DND-41 (cell line): ENCODE measurements at regions not wholly inside any gene's neighbourhood (a gene's known extent, or its start where the extent isn't known, plus 50 kb on each side); places are given as distances from the start of the nearest gene placed in this dataset.

ENCODE experiments used
- ATAC-seq: fragments of 200-7000 bp; cut with Tn5 transposase; 3 replicates; pipeline ENCODE4 v1.9.1; 2021; ENCODE audit warnings: low read depth; ENCODE audit not compliant: insufficient read depth
- DNase-seq: peaks from one replicate; pipeline ENCODE4 v3.0.0-alpha.2; 2020
- H2AFZ ChIP-seq: 2 replicates; pipeline ENCODE4 v1.6.0; 2012; ENCODE audit warnings: low read depth, low read length
- H3K27ac ChIP-seq: 2 replicates; pipeline ENCODE4 v1.5.1; 2012; ENCODE audit warnings: low read length, inconsistent platforms
- H3K27me3 ChIP-seq: fragments of 200-600 bp; sonication (generic); 2 replicates; pipeline ENCODE4 v1.6.0; 2012; ENCODE audit warnings: low read length, mild to moderate bottlenecking, inconsistent platforms; ENCODE audit not compliant: insufficient read depth, poor library complexity
- H3K36me3 ChIP-seq: 2 replicates; pipeline ENCODE4 v1.5.1; 2012; ENCODE audit warnings: low read length, inconsistent platforms; ENCODE audit not compliant: insufficient read depth
- H3K4me1 ChIP-seq: 2 replicates; pipeline ENCODE4 v1.5.1; 2012; ENCODE audit warnings: mild to moderate bottlenecking, low read length; ENCODE audit not compliant: insufficient read depth
- H3K4me2 ChIP-seq: 2 replicates; pipeline ENCODE4 v1.6.0; 2012; ENCODE audit warnings: mild to moderate bottlenecking, moderate library complexity, low read length, inconsistent platforms; ENCODE audit not compliant: insufficient read depth
- H3K4me3 ChIP-seq, 2 experiments: fragments of 200-600 bp in 1 of 2; shearing (Covaris generic) in 1 of 2; 2 replicates each; pipeline ENCODE4 v1.5.1; 2012 to 2016; ENCODE audit warnings: inconsistent platforms in 2 of 2, low read length in 2 of 2, mild to moderate bottlenecking in 2 of 2, low read depth in 1 of 2, moderate library complexity in 1 of 2
- H3K79me2 ChIP-seq: 2 replicates; pipeline ENCODE4 v1.6.0; 2012; ENCODE audit warnings: low read length, inconsistent platforms; ENCODE audit not compliant: insufficient read depth
- H3K9ac ChIP-seq: 2 replicates; pipeline ENCODE4 v1.6.0; 2012; ENCODE audit warnings: low read depth, mild to moderate bottlenecking, inconsistent platforms, low read length, moderate library complexity
- H3K9me3 ChIP-seq: 2 replicates; pipeline ENCODE4 v1.5.1; 2012; ENCODE audit warnings: low read length, moderate library complexity, mild to moderate bottlenecking, inconsistent platforms; ENCODE audit not compliant: insufficient read depth, severe bottlenecking
- H4K20me1 ChIP-seq: 2 replicates; pipeline ENCODE4 v1.6.0; 2012; ENCODE audit warnings: low read length; ENCODE audit not compliant: insufficient read depth
- EZH2 ChIP-seq: IDR thresholded peaks from 3 replicates; pipeline ENCODE4 v1.6.1; 2012; ENCODE audit warnings: borderline replicate concordance, low read depth, mild to moderate bottlenecking, moderate library complexity, low read length, inconsistent platforms; ENCODE audit not compliant: severe bottlenecking
- TF ChIP-seq, protein P1 (sequence below): IDR thresholded peaks from 2 replicates; pipeline ENCODE4 v1.5.1; 2012; ENCODE audit warnings: borderline replicate concordance, low read length, moderate library complexity, mild to moderate bottlenecking; ENCODE audit not compliant: poor library complexity, severe bottlenecking; ENCODE audit errors: extremely low read depth

GRCh38 chr7:40979296-40979695 lies 723.6 kb downstream of the INHBA start:
- TF ChIP-seq EZH2: no peak
- TF ChIP-seq, protein P1, sequence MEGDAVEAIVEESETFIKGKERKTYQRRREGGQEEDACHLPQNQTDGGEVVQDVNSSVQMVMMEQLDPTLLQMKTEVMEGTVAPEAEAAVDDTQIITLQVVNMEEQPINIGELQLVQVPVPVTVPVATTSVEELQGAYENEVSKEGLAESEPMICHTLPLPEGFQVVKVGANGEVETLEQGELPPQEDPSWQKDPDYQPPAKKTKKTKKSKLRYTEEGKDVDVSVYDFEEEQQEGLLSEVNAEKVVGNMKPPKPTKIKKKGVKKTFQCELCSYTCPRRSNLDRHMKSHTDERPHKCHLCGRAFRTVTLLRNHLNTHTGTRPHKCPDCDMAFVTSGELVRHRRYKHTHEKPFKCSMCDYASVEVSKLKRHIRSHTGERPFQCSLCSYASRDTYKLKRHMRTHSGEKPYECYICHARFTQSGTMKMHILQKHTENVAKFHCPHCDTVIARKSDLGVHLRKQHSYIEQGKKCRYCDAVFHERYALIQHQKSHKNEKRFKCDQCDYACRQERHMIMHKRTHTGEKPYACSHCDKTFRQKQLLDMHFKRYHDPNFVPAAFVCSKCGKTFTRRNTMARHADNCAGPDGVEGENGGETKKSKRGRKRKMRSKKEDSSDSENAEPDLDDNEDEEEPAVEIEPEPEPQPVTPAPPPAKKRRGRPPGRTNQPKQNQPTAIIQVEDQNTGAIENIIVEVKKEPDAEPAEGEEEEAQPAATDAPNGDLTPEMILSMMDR: no peak
- no peak overlapping the region for H3K27ac ChIP-seq
- H3K4me2 ChIP-seq: no peak overlapping the region
- no peaks in the 10 kb centered on the region for H4K20me1 ChIP-seq
- no peak overlapping the region for H3K9ac ChIP-seq
- H3K36me3 ChIP-seq: no peaks in the 10 kb centered on the region
- H3K27me3 ChIP-seq: no peaks in the 10 kb centered on the region
- DNase-seq (no peak), ATAC-seq (no peak)
- H2AFZ ChIP-seq: no peak overlapping the region
- no peak overlapping the region for H3K4me3 ChIP-seq
- no peaks in the 10 kb centered on the region for H3K4me1 ChIP-seq
- H3K9me3 ChIP-seq: no peaks in the 10 kb centered on the region
- no peaks in the 10 kb centered on the region for H3K79me2 ChIP-seq

DNA sequence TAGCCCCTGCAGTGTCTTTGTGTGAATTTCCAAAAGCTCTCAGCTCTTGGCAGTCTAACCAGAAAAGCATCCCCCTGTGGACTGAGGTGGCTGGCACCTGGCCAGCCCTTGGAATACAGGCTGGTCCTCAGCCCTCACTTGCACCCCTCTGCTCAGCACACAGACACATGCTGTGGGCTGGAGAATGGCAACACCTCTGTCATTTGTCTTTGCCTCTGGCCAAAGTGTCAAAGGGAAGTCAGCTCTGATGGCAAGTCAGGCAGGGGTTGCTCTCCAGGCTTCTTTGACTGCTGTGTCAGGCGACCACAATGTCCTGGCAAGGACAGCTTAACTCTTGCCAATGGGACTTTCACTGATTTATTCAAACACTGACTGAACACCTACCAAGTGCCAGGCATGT lies 724.8 kb downstream of the INHBA start:
- Histone ChIP-seq H3K36me3 (no peaks in the 10 kb centered on the region), H3K79me2 (no peaks in the 10 kb centered on the region), H3K27ac (no peak overlapping the region), H3K4me2 (no peak overlapping the region), H3K9ac (no peak overlapping the region), H3K9me3 (no peaks in the 10 kb centered on the region), H3K27me3 (no peaks in the 10 kb centered on the region), H4K20me1 (no peaks in the 10 kb centered on the region), H2AFZ (no peak overlapping the region), H3K4me3 (no peak overlapping the region), H3K4me1 (no peaks in the 10 kb centered on the region)
- no peak for DNase-seq
- TF ChIP-seq, protein P1: no peak
- TF ChIP-seq EZH2: no peak
- no peak for ATAC-seq

DNA sequence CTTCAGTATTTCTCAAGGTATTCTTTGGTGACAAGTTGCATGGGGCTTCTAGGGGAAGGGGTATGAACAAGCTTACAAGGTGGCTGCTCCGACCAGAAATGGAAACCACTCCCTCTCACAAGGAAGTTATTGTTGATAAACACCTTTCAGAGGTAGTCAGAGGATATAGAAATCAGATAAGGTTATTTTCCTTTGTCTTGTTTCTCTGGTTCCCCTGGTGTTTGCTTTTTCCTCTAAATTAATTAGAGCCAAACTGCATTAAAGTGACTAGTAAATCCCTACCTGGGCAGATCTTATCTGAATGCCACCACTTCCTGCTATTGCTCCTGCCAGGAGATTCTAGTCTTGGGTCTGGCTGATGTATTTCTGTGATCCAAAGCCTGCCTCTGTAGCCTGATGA lies 725.4 kb downstream of the INHBA start:
- Histone ChIP-seq H3K4me2 (no peak overlapping the region), H3K79me2 (no peaks in the 10 kb centered on the region), H4K20me1 (no peaks in the 10 kb centered on the region), H3K36me3 (no peaks in the 10 kb centered on the region), H2AFZ (no peak overlapping the region), H3K9ac (no peak overlapping the region), H3K27ac (no peak overlapping the region), H3K4me1 (no peaks in the 10 kb centered on the region), H3K4me3 (no peak overlapping the region), H3K9me3 (no peaks in the 10 kb centered on the region), H3K27me3 (no peaks in the 10 kb centered on the region)
- DNase-seq (no peak), ATAC-seq (no peak)
- TF ChIP-seq, protein P1: no peak
- TF ChIP-seq EZH2: no peak

DNA sequence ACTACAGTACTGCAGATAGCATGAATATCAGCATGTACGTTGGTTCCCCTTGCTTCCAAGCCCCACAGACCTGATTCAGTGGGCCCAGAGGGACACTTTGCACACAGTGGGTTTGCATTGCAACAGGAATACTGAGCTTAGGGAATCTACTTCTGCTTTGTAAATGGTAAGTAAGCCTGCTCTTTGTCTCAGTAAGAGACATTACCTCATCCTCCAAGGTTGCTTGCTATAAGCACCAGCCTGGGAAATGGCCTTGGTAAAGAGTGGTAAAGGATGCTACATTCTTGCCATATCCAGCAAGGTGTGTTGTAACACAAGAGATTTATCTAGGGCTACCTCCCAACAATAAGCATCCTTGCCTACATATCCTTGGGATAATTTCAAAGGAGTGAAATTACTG lies 730.5 kb downstream of the INHBA start:
- Histone ChIP-seq H3K79me2 (no peaks in the 10 kb centered on the region), H3K27ac (no peak overlapping the region)

More for the DNA sequence above, 730.5 kb downstream of the INHBA start:
- DNase-seq (no peak), ATAC-seq (no peak)
- Histone ChIP-seq H4K20me1 (no peaks in the 10 kb centered on the region), H3K9me3 (no peaks in the 10 kb centered on the region), H3K4me1 (no peaks in the 10 kb centered on the region), H3K4me3 (no peak overlapping the region), H3K4me2 (no peak overlapping the region), H2AFZ (no peak overlapping the region), H3K36me3 (no peaks in the 10 kb centered on the region), H3K9ac (no peak overlapping the region), H3K27me3 (no peaks in the 10 kb centered on the region)
- TF ChIP-seq EZH2: no peak
- TF ChIP-seq, protein P1: no peak
